GM12878 (cell line): ENCODE measurements at regions not wholly inside any gene's neighbourhood (a gene's known extent, or its start where the extent isn't known, plus 50 kb on each side); places are given as distances from the start of the nearest gene placed in this dataset.

Source experiments
- ATAC-seq: fragments of 200-7000 bp; cut with Tn5 transposase; 3 replicates; pipeline ENCODE4 v1.9.1; 2020; ENCODE audit warnings: mild to moderate bottlenecking, moderate library complexity
- BruUV-seq: library from RNA; stranded (reverse); fragments of 400-500 nt; replicated peaks from 2 replicates; lab custom pipeline; 2021; lab: Mats Ljungman, UMichigan
- CTCF ChIA-PET: fragments of 300-600 bp; sonication (Branson Sonifier 250); formaldehyde crosslinking; extraction: SDS; loops from one replicate; lab custom pipeline; 2021; ENCODE audit warnings: inconsistent platforms; lab: Yijun Ruan, JAX
- POLR2A ChIA-PET: fragments of 350-600 bp; formaldehyde crosslinking; extraction: SDS; loops from one replicate; lab custom pipeline; 2021; ENCODE audit warnings: inconsistent platforms; lab: Charles Lee
- RAD21 ChIA-PET: fragments of 300-600 bp; sonication (Branson Sonifier 250); formaldehyde crosslinking; loops from one replicate; lab custom pipeline; 2023; ENCODE audit warnings: antibody characterized with exemption; ENCODE audit not compliant: unreplicated experiment; lab: Charles Lee
- SMC1A ChIA-PET: fragments of 300-600 bp; sonication (Branson Sonifier 250); formaldehyde crosslinking; loops from one replicate; lab custom pipeline; 2023; ENCODE audit not compliant: unreplicated experiment, uncharacterized antibody; lab: Charles Lee
- DNase-seq: peaks from one replicate; pipeline ENCODE4 v3.0.0-alpha.2; 2011; ENCODE audit warnings: low read depth, low spot score
- FAIRE-seq: peaks from 3 replicates; lab custom pipeline; 2011; peaks lifted over from hg19 to GRCh38; lab: Jason Lieb, UNC
- H2AFZ ChIP-seq: 2 replicates; pipeline ENCODE4 v1.6.0; 2011; ENCODE audit warnings: low read depth, low read length, control low read depth; ENCODE audit not compliant: control insufficient read depth
- H3K27ac ChIP-seq: 2 replicates; pipeline ENCODE4 v1.5.1; 2011; ENCODE audit warnings: control low read depth; ENCODE audit not compliant: control insufficient read depth, insufficient read depth
- H3K27me3 ChIP-seq, 2 experiments: replicated peaks in 1 of 2; 2 replicates each; pipeline versions ENCODE4 v1.6.0 to v1.6.1; 2011; ENCODE audit warnings: low read length in 1 of 2; ENCODE audit not compliant: control insufficient read depth in 2 of 2, insufficient read depth in 2 of 2
- H3K36me3 ChIP-seq, 2 experiments: 2 replicates each; pipeline ENCODE4 v1.5.1; 2011; ENCODE audit warnings: low read length in 1 of 2; ENCODE audit not compliant: control insufficient read depth in 2 of 2, insufficient read depth in 2 of 2
- H3K4me1 ChIP-seq: 2 replicates; pipeline ENCODE4 v1.6.1; 2011; ENCODE audit warnings: mild to moderate bottlenecking, low read length, moderate library complexity, mixed read lengths; ENCODE audit not compliant: control insufficient read depth, insufficient read depth
- H3K4me2 ChIP-seq: 2 replicates; pipeline ENCODE4 v1.6.0; 2011; ENCODE audit warnings: control low read depth; ENCODE audit not compliant: control insufficient read depth, insufficient read depth
- H3K4me3 ChIP-seq: fragments of 200-600 bp; sonication (generic); 2 replicates; pipeline ENCODE4 v1.5.1; 2016
- H3K79me2 ChIP-seq: 2 replicates; pipeline ENCODE4 v1.6.0; 2011; ENCODE audit warnings: low read length; ENCODE audit not compliant: control insufficient read depth, insufficient read depth
- H3K9ac ChIP-seq: 2 replicates; pipeline ENCODE4 v1.8.0; 2011; ENCODE audit warnings: low read length, control low read depth, mixed read lengths; ENCODE audit not compliant: control insufficient read depth, insufficient read depth
- H3K9me3 ChIP-seq: replicated peaks from 3 replicates; pipeline ENCODE4 v1.5.1; 2011; ENCODE audit warnings: mild to moderate bottlenecking, low read length; ENCODE audit not compliant: control insufficient read depth, insufficient read depth
- H4K20me1 ChIP-seq: 2 replicates; pipeline ENCODE4 v1.6.0; 2011; ENCODE audit not compliant: control insufficient read depth, insufficient read depth
- ATF2 ChIP-seq: IDR thresholded peaks from 2 replicates; pipeline ENCODE4 v1.6.1; 2012; ENCODE audit warnings: low read length, inconsistent platforms
- ATF7 ChIP-seq: fragments of 450-650 bp; IDR thresholded peaks from 2 replicates; pipeline ENCODE4 v1.6.1; 2016; ENCODE audit warnings: low read depth, mild to moderate bottlenecking
- EP300 ChIP-seq, 2 experiments: fragments of 150-350 bp in 1 of 2; IDR thresholded peaks; 2 replicates each; pipeline ENCODE4 v1.6.1; 2011 to 2012; ENCODE audit warnings: low read depth in 2 of 2, low read length in 2 of 2, borderline replicate concordance in 1 of 2, improper control_type of control experiment in 1 of 2, inconsistent platforms in 1 of 2; ENCODE audit not compliant: control insufficient read depth in 1 of 2
- HDAC6 ChIP-seq: fragments of 200-600 bp; sonication (generic); IDR thresholded peaks from one replicate; pipeline ENCODE4 v1.8.0; 2017; ENCODE audit warnings: antibody characterized with exemption; ENCODE audit not compliant: unreplicated experiment
- IRF4 ChIP-seq: IDR thresholded peaks from 2 replicates; pipeline ENCODE4 v1.6.1; 2011; ENCODE audit warnings: low read depth, low read length
- MYC ChIP-seq: IDR thresholded peaks from 2 replicates; pipeline ENCODE4 v1.6.1; 2011; ENCODE audit warnings: mild to moderate bottlenecking, low read length, moderate library complexity, inconsistent platforms; ENCODE audit not compliant: insufficient read depth, insufficient replicate concordance, insufficient read length, severe bottlenecking
- NFYA ChIP-seq: IDR thresholded peaks from 2 replicates; pipeline ENCODE4 v1.6.1; 2011; ENCODE audit warnings: low read depth, mild to moderate bottlenecking, low read length, improper control_type of control experiment, borderline replicate concordance
- RCOR1 ChIP-seq: conservative IDR thresholded peaks from 2 replicates; pipeline ENCODE4 v1.6.1; 2012; ENCODE audit warnings: low read depth, low read length, improper control_type of control experiment
- ZNF217 ChIP-seq: fragments of 450-650 bp; IDR thresholded peaks from 2 replicates; pipeline ENCODE4 v1.6.1; 2017; ENCODE audit warnings: antibody characterized with exemption, mild to moderate bottlenecking
- ZSCAN29 ChIP-seq: fragments of 450-650 bp; IDR thresholded peaks from 2 replicates; pipeline ENCODE4 v1.6.1; 2017; ENCODE audit warnings: mild to moderate bottlenecking, moderate library complexity
- WGBS: methylation state at CpG from one replicate; pipeline ENCODE4 v1.1.6; 2016; ENCODE audit warnings: low lambda C conversion rate; ENCODE audit not compliant: insufficient replicate concordance, insufficient coverage; ENCODE audit errors: missing lambda C conversion rate; 5-methylcytosine and 5-hydroxymethylcytosine counted together
- in situ Hi-C: fragments of 300-500 bp; cut with MboI; formaldehyde crosslinking; loops from 9 replicates; pipeline ENCODE4 v1.14.3; 2018; ENCODE audit warnings: mixed read lengths
- intact Hi-C: fragments of 100-400 bp; cut with micrococcal nuclease; formaldehyde crosslinking; loops from one replicate; pipeline ENCODE4 v1.14.2; 2022; ENCODE audit not compliant: unreplicated experiment
- TF ChIP-seq, protein P1 (sequence below): fragments of 450-650 bp; IDR thresholded peaks from 2 replicates; pipeline ENCODE4 v1.6.1; 2018; ENCODE audit warnings: borderline replicate concordance, mild to moderate bottlenecking; ENCODE audit not compliant: partially characterized antibody
- TF ChIP-seq, protein P2 (sequence below): fragments of 150-350 bp; IDR thresholded peaks from 2 replicates; pipeline ENCODE4 v1.6.1; 2014; ENCODE audit warnings: mild to moderate bottlenecking, low read depth, low read length

DNA sequence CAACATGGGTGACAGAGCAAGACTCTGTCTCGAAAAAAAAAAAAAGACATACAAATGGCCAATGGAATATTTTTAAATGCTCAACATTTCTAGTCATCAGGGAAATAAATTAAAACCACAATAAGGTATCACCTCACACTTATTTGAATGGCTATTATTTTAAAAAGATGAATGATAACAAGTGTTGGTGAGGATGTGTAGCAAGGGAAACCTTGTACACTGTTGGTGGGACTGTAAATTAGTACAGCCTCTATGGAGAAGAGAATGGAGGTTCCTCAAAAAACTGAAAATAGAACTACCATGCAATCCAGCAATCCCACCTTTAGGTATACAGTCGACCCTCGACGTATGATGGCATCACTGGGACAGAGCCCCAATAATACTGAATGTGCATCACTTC is 65.4 kb upstream of the DIP2C start:
- Histone ChIP-seq H3K36me3 (no peaks in the 10 kb centered on the region), H3K79me2 (no peaks in the 10 kb centered on the region), H2AFZ (no peak overlapping the region)
- in situ Hi-C loops (no loop called here), intact Hi-C loops (no loop called here)
- ChIA-PET POLR2A (interaction anchor here (0.7 kb wide), 1 partner anchor 175 kb away, joined by 3 read pairs; no protein-coding TSS in a partner anchor), CTCF (no interaction called here)
- WGBS = 44% methylated on average over 4 of the region's 4 CpGs
- no peak for TF ChIP-seq IRF4
- TF ChIP-seq HDAC6 = no peak
- TF ChIP-seq RCOR1 = no peak
- no peak for TF ChIP-seq ATF7
- TF ChIP-seq, protein P1, sequence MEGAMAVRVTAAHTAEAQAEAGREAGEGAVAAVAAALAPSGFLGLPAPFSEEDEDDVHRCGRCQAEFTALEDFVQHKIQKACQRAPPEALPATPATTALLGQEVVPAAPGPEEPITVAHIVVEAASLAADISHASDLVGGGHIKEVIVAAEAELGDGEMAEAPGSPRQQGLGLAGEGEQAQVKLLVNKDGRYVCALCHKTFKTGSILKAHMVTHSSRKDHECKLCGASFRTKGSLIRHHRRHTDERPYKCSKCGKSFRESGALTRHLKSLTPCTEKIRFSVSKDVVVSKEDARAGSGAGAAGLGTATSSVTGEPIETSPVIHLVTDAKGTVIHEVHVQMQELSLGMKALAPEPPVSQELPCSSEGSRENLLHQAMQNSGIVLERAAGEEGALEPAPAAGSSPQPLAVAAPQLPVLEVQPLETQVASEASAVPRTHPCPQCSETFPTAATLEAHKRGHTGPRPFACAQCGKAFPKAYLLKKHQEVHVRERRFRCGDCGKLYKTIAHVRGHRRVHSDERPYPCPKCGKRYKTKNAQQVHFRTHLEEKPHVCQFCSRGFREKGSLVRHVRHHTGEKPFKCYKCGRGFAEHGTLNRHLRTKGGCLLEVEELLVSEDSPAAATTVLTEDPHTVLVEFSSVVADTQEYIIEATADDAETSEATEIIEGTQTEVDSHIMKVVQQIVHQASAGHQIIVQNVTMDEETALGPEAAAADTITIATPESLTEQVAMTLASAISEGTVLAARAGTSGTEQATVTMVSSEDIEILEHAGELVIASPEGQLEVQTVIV = no peak
- no peak for TF ChIP-seq ATF2
- TF ChIP-seq MYC = no peak
- TF ChIP-seq ZNF217 = no peak
- TF ChIP-seq ZSCAN29 = no peak
- no peak for TF ChIP-seq NFYA
- TF ChIP-seq, protein P2, sequence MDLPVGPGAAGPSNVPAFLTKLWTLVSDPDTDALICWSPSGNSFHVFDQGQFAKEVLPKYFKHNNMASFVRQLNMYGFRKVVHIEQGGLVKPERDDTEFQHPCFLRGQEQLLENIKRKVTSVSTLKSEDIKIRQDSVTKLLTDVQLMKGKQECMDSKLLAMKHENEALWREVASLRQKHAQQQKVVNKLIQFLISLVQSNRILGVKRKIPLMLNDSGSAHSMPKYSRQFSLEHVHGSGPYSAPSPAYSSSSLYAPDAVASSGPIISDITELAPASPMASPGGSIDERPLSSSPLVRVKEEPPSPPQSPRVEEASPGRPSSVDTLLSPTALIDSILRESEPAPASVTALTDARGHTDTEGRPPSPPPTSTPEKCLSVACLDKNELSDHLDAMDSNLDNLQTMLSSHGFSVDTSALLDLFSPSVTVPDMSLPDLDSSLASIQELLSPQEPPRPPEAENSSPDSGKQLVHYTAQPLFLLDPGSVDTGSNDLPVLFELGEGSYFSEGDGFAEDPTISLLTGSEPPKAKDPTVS = no peak
- no peak for TF ChIP-seq EP300 (IDR thresholded peaks at IDR 0.05; ENCODE audit: borderline replicate concordance in 1 of 2, control insufficient read depth in 1 of 2, low read depth in 2 of 2, low read length in 2 of 2)
- TF ChIP-seq, all 136 proteins: peak for 0
- H3K9ac ChIP-seq = no peak overlapping the region
- ATAC-seq (no peak), FAIRE-seq (no peak), DNase-seq (no peak)
- no peaks in the 10 kb centered on the region for H3K4me1 ChIP-seq
- ChIA-PET RAD21 (no interaction called here), SMC1A (no interaction called here)
- no peaks in the 10 kb centered on the region for H4K20me1 ChIP-seq
- H3K4me3 ChIP-seq = no peak overlapping the region
- no peak overlapping the region for H3K27ac ChIP-seq
- BruUV-seq = no TSS peak
- H3K27me3 ChIP-seq = no peaks in the 10 kb centered on the region
- H3K4me2 ChIP-seq = no peak overlapping the region
- no peaks in the 10 kb centered on the region; the same call in 2 of the 3 replicates for H3K9me3 ChIP-seq
